ENCODE measurements at regions not wholly inside any gene's neighbourhood (a gene's known extent, or its start where the extent isn't known, plus 50 kb on each side); places are given as distances from the start of the nearest gene placed in this dataset.

- 81 to 87% methylated on average over 7 to 12 of the region's 22 CpGs for WGBS, 2 donors (ENCODE audit: low coverage in 1 of 2)
- H3K4me3 ChIP-seq: no peak overlapping the region
- peaks cover 0 to 21% (median 11%) of the 10 kb centered on the region in 3 donors for H3K4me1 ChIP-seq
- H3K9me3 ChIP-seq: no peaks in the 10 kb centered on the region
- H3K27ac ChIP-seq: no peak overlapping the region
- ATAC-seq: no peak
- no peaks in the 10 kb centered on the region for H3K36me3 ChIP-seq
- H3K27me3 ChIP-seq: no peaks in the 10 kb centered on the region
- TF ChIP-seq POLR2A (IDR thresholded peaks at IDR 0.05) (no peak), POLR2AphosphoS5 (IDR thresholded peaks at IDR 0.05) (no peak), CTCF (IDR thresholded peaks at IDR 0.05) (no peak), EP300 (IDR thresholded peaks at IDR 0.05) (no peak)
Observed at GRCh38 chr21:43328958-43329691, 97.8 kb downstream of the SIK1 start.

GRCh38 chr21:43328185-43328957 is 98.6 kb downstream of the SIK1 start:
- WGBS, 2 donors (ENCODE audit: low coverage in 1 of 2): 76 to 88% methylated on average over 3 to 13 of the region's 13 CpGs
- H3K27ac ChIP-seq: no peak overlapping the region
- H3K27me3 ChIP-seq: no peaks in the 10 kb centered on the region
- H3K4me1 ChIP-seq: peaks cover 0 to 20% (median 7%) of the 10 kb centered on the region in 3 donors
- no peaks in the 10 kb centered on the region for H3K9me3 ChIP-seq
- no peak overlapping the region for H3K4me3 ChIP-seq
- no peak for ATAC-seq
- H3K36me3 ChIP-seq: no peaks in the 10 kb centered on the region
- TF ChIP-seq POLR2AphosphoS5 (IDR thresholded peaks at IDR 0.05): no peak
- TF ChIP-seq CTCF (IDR thresholded peaks at IDR 0.05): no peak
- no peak for TF ChIP-seq POLR2A (IDR thresholded peaks at IDR 0.05)
- no peak for TF ChIP-seq EP300 (IDR thresholded peaks at IDR 0.05)

GRCh38 chr21:43325968-43326715 is 100.8 kb downstream of the SIK1 start:
- 66 to 74% methylated on average over 9 of the region's 11 CpGs for WGBS, 2 donors (ENCODE audit: low coverage in 1 of 2)
- Histone ChIP-seq H3K27ac (no peak overlapping the region), H3K4me1 (peaks cover 0 to 13% (median 0%) of the 10 kb centered on the region in 3 donors), H3K36me3 (no peaks in the 10 kb centered on the region), H3K9me3 (no peaks in the 10 kb centered on the region), H3K27me3 (no peaks in the 10 kb centered on the region), H3K4me3 (no peak overlapping the region)
- TF ChIP-seq CTCF (IDR thresholded peaks at IDR 0.05) (no peak), POLR2AphosphoS5 (IDR thresholded peaks at IDR 0.05) (no peak), POLR2A (IDR thresholded peaks at IDR 0.05) (no peak), EP300 (IDR thresholded peaks at IDR 0.05) (no peak)
- no peak for ATAC-seq

GRCh38 chr21:43325036-43325435 is 101.9 kb downstream of the SIK1 start:
- Histone ChIP-seq H3K4me3 (no peak overlapping the region), H3K4me1 (peaks cover 0 to 13% (median 0%) of the 10 kb centered on the region in 3 donors), H3K36me3 (no peaks in the 10 kb centered on the region), H3K9me3 (no peaks in the 10 kb centered on the region), H3K27me3 (no peaks in the 10 kb centered on the region), H3K27ac (no peak overlapping the region)
- WGBS, 2 donors (ENCODE audit: low coverage in 1 of 2): no CpG with 5 or more reads among the region's 5 CpGs
- ATAC-seq: no peak
- TF ChIP-seq POLR2A (IDR thresholded peaks at IDR 0.05): no peak
- no peak for TF ChIP-seq POLR2AphosphoS5 (IDR thresholded peaks at IDR 0.05)
- TF ChIP-seq CTCF (IDR thresholded peaks at IDR 0.05): no peak
- TF ChIP-seq EP300 (IDR thresholded peaks at IDR 0.05): no peak
